ENCODE measurements at regions not wholly inside any gene's neighbourhood (a gene's known extent, or its start where the extent isn't known, plus 50 kb on each side); places are given as distances from the start of the nearest gene placed in this dataset.

- TF ChIP-seq NFIX (CRISPR knock-in tag; IDR thresholded peaks at IDR 0.05; ENCODE audit: low read depth) (no peak), ZBTB34 (CRISPR knock-in tag; IDR thresholded peaks at IDR 0.05) (no peak), RUNX1 (IDR thresholded peaks at IDR 0.05; ENCODE audit: low read depth) (no peak), HDAC3 (IDR thresholded peaks at IDR 0.05; ENCODE audit: borderline replicate concordance, partially characterized antibody) (no peak), RNF2 (IDR thresholded peaks at IDR 0.05) (no peak), MEF2A (IDR thresholded peaks at IDR 0.05; ENCODE audit: control insufficient read depth, low read depth, low read length) (no peak)
Measured at GRCh38 chr11:104432981-104433380, 269.0 kb upstream of the PDGFD start (continued).

GRCh38 chr11:104432526-104432925 is 268.6 kb upstream of the PDGFD start:
- H4K20me1 ChIP-seq (replicated peaks; ENCODE audit: control insufficient read depth, insufficient read depth, low read length), result no peaks in the 10 kb centered on the region
- no peak for TF ChIP-seq NR2C2 (CRISPR knock-in tag; IDR thresholded peaks at IDR 0.05)
- TF ChIP-seq NR2C2 (tag; IDR thresholded peaks at IDR 0.05), result no peak
- TF ChIP-seq RFX1 (IDR thresholded peaks at IDR 0.05), result peak; percentile 23; the same call in 1 of the 2 replicates
- BruUV-seq (replicated peaks), result no TSS peak
- H3K27me3 ChIP-seq (ENCODE audit: control insufficient read depth in 2 of 2, insufficient read depth in 2 of 2, low read length in 2 of 2), result no peaks in the 10 kb centered on the region
- WGBS (ENCODE audit: insufficient coverage, low coverage, missing lambda C conversion rate), result 14% methylated on average over 4 of the region's 4 CpGs
- no peaks in the 10 kb centered on the region for H3K36me3 ChIP-seq (ENCODE audit: control insufficient read depth, insufficient read depth, low read length)
- H3K4me1 ChIP-seq (replicated peaks in 1 of 2; ENCODE audit: control insufficient read depth in 2 of 2, insufficient read depth in 2 of 2, low read length in 2 of 2), result no peaks in the 10 kb centered on the region; a peak in 1 of 5 replicates
- H3K4me2 ChIP-seq (ENCODE audit: insufficient read depth, low read length), result no peak overlapping the region
- FAIRE-seq, result no peak
- ChIA-PET POLR2A (no interaction called here), CTCF (ENCODE audit: low intra/inter-chr PET ratio) (no interaction called here)
- no peak overlapping the region for H3K9ac ChIP-seq (ENCODE audit: insufficient read depth in 1 of 2, low read depth in 2 of 2, low read length in 2 of 2)
- DNase-seq (ENCODE audit: extremely low read depth in 1 of 4, low spot score in 3 of 4), result no peak
- H3K27ac ChIP-seq (ENCODE audit: extremely low read depth, low read depth, low read length), result no peak overlapping the region
- H3K4me3 ChIP-seq, result no peak overlapping the region
- no peak overlapping the region for H2AFZ ChIP-seq (ENCODE audit: low read depth, low read length)
- no peaks in the 10 kb centered on the region for H3K9me1 ChIP-seq (ENCODE audit: control insufficient read depth, insufficient read depth, low read length)
- in situ Hi-C loops (cut with MboI), result no loop called here
- ATAC-seq, result no peak
- intact Hi-C loops (cut with micrococcal nuclease), result no loop called here
- H3K79me2 ChIP-seq (ENCODE audit: control insufficient read depth, insufficient read depth, low read length), result no peaks in the 10 kb centered on the region
- 0 out of 2 replicates have a peak, but pooled peaks cover 2% of the 10 kb centered on the region for H3K9me3 ChIP-seq (replicated peaks; ENCODE audit: control insufficient read depth, insufficient read depth, low read depth, low read length)

Measured in K562 (cell line).